CMK (cell line): ENCODE measurements at regions not wholly inside any gene's neighbourhood (a gene's known extent, or its start where the extent isn't known, plus 50 kb on each side); places are given as distances from the start of the nearest gene placed in this dataset.

ENCODE experiments used
- DNase-seq: peaks from one replicate; pipeline ENCODE4 v3.0.0-alpha.2; 2010; ENCODE audit warnings: low read depth

DNA sequence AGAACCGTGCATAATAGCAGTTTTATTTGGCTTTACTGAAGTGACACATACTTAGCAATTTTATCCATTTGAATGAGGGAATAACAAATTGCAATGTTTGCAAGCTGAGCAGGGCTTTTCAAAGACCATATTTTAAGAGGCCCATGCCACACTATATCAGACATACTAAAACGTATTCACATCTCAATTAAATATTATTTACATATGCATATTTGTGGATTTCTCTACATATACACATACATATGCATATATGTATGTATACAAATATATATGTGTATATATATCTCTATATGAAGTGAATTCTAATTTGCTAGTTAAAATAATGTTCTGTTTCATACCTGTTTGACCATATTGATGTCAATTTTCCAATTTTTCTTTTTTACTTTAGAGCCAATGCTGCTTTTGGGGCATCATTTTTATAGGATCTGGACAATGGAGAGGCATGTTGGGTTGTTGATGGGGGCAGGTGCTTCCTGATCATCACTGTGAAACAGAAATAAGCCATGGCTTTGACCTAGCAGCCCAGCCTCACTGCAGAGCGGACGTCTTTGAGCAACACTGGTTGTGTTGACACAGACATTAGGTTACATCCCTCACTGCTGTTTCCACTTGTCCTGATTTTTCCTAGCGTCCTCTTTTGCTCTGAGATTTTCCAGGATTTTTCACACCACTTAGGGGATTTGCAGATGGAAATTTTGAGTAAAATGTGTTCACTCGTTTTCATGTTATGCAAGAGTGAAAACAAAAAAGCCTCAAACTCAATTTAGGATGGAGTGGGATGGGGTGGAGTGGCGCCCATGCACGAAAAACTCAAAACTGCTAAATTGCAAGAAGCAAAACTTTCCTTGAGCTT is 56.9 kb downstream of the RDH14 start:
- DNase-seq = no peak

DNA sequence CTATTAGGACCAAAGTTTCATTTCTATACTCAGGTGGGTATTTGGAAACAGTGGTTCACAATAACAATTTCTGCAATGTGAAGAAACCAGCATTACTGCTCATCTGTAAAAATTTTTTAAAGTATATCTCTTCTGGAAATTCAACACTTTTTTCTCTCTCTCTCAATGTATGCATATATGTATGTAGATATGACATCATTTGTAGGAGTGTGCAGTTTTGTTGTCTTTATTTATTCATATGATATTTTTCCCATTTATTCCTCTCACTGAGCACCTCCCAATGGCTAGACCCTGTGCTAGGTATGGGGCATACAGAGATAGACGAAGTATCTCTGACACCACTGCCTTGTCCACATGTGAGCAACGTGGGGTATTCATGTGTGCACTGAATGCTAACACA is 58.3 kb downstream of the RDH14 start:
- no peak for DNase-seq

DNA sequence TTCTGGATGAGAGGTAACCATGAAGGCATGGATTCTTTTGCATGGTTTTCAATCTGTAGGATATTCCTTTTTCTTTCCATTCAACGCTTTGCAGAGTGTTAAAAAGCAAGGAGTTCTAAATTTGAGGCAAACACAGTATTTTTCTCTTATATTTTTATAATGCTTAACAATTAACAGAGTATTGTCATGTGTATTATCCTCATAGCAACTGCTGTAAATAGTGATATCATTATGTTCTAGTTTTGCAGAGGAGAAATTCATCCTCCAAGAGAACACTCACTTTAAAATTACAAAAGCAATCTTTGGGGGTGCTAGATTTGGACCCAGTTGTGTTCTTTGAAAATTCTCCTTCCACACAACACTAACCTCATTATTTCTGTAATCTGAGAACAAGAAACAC is 58.7 kb downstream of the RDH14 start:
- DNase-seq = no peak

DNA sequence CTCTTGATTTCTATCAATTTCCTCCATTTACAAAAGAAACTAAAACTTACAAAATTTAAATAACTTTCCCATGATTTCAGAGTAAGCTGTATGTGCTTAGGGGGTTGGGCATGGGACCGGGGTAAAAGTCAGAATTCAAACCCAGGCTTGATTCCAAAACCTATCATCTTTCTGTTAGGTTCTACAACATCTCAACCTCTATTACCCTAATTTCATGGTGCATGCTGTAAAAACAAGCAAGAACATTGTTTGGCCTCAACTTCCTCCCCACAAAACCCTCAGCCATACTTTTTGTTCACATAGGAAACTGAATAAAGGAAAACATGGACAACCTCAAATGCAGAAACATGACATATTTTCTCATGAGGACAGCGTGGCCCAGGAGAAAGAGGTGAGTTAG is 59.3 kb downstream of the RDH14 start:
- no peak for DNase-seq

DNA sequence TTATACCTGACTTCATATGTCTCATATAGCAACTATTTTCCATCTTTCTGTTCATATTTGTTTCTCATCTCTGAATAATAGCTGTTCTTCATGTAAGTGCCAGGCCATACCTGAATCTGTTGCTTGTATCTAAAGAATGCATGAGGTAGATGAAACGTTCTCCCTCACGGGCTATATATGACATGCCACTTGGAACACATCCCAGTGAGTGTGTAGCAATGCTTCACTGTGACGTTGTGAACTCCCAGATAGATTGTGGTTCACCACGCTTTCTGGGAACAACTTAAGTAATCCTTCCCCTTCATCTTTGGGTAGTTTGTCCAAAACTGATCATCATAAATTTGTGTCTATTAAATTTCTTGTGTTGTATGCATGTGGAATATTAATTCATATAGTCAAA is 60.1 kb downstream of the RDH14 start:
- peak; percentile 45 for DNase-seq

DNA sequence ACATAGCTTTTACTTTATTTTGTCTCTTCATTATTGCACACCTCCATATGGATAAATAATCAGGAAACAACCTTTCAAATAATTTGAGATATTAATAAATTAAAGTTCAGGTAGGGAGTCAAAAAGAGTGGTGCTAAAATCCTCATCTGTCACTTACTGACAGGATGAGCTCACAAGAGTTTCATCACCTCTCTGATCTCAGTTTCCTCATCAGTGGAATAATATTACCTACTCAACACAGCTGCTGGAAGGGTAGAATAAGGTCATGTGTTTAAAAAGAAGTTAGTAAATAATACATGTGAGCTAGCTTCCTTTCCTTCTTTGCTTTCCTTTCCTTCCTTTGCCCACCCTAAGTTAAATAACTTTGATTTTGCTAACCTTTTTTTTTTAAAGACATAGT is 61.9 kb downstream of the RDH14 start:
- DNase-seq = no peak

DNA sequence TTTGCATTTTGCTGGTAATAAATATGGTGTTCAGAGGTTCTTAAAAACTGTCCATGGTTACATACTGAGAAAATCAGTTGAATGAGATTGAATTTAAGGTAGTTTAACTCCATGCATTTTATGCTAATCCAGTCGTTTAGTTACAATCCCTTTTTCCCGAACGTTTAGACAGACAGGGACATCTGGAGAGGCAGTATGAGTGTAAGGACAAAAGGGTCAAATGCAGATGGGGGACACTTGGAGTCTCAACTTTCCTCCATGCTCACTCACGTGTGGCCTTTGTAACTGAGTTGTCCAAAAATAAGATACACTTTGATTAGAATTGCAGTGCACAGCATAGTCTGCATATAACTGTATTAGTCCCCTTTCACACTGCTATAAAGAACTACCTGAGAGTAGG is 63.9 kb downstream of the RDH14 start:
- DNase-seq = no peak

DNA sequence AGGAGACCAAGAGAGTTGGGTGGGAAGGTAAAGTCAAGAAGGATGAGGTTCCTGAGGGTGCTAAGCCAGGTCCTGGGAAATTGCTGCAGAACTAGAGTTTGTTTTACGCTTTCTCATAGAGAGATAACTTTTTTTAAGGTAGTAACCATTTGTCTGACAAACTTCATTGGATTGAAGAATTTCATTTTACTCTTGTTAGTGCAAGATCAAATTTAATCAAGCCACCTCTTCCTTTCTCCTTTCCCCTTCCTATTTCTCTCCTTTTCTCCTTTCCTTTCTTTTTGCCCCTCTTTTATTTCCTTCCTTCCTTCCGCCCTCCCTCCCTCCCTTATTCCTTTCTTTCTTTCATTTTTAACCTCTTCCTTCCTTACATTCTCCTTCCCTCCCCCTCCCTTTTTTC is 65.4 kb downstream of the RDH14 start:
- DNase-seq = no peak

DNA sequence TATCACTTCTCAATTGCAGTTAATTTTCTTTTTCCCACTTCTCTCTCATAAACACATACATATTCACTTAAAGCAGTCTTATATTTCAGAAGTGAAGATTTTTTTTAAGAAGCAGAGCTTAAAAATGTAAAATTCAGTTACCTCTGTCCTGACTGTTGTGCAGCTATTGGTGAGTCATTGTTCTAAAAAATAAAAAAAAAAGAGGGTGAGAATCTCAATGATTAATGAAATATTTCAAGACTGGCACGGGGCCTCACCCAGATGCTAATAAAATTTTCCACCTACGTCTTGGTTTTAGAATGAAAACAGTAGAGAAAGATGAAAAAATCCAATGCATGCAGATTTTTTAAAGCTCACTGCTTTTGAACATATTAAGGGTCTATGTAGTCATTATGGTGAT is 67.7 kb downstream of the RDH14 start:
- no peak for DNase-seq

- DNase-seq = no peak
These were observed 68.9 kb downstream of the RDH14 start for GRCh38 chr2:18491577-18491976.

- DNase-seq = no peak
These were observed 69.6 kb downstream of the RDH14 start for GRCh38 chr2:18490901-18491300.

DNA sequence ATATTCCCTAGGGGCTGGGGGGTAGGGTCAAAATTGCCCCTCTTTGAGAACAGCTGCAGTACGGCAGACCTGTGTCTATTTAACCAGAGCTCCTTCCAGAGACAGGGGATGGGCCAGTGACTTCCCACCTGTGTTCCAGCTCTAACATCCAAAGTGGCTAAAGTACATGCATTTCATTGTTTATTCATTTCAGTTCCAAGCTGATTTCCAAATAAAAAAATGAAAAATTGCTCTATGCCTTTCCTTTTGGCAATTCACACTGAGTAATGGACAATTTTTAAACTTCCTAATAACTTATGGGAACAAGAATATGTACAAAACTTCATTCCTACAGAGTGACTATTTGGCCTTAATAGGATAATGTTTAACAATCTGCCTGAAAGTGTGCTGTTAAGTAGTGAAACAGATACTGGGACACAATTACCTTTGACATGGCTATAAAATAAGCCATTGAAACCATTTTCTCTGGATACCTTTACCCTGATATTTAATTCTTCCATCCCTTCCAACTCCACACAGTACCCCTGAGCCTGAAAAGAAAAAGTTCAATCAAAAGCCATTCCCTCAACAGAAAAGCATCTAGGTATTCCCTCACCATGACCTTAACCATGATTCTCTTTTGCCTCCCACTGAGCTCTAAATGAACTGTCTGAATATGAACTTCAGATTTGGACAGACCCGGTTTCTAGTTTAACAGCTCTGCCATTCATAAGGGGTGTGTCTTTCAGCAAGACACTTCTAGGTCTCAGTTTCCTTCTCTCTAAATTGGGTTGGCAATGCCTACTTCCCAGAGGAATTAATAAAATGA is 73.1 kb downstream of the RDH14 start:
- no peak for DNase-seq

GRCh38 chr2:18484625-18485024 is 75.8 kb downstream of the RDH14 start:
- no peak for DNase-seq

GRCh38 chr2:18483896-18484295 is 76.6 kb downstream of the RDH14 start:
- no peak for DNase-seq

DNA sequence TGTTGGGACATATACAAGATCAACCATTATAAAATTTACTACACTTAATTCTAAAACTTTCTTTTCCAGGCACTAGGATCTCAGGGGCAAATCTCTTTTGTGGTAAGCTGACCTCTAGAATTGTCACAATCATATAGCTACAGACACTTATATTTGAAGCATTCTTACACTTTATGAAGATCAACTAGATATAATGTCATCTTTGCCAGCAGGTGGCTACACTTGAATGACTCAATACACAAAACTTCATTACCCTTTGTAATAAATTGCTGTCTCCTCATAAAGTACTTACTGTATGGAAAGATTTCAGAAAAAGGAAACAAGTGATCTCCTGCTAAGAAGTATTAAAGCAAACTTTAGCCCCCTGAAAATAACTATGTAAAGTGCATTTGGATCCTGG is 77.8 kb downstream of the RDH14 start:
- DNase-seq = no peak

GRCh38 chr2:18479947-18480369 is 80.5 kb downstream of the RDH14 start:
- no peak for DNase-seq

- DNase-seq = no peak
These were observed 83.2 kb downstream of the RDH14 start for GRCh38 chr2:18477293-18477692.

DNA sequence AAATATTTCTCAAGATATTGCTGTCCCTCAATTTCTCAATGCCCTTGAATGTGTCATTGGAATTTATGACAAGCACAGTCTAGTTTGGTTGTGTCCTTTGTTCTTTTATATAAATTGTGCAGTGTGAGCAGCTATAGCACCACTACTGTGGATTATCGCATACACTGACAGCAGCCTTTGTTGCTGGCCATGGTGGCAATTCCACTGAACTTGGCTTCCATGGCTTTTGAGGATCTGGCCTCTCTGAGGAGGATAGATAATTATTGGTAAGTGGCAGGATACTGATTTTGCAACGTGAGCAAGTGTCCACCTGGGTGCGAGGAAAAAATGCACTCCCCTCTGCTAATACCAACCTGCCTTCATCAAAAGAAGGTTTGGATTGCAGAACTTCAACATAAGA is 84.0 kb downstream of the RDH14 start:
- no peak for DNase-seq

GRCh38 chr2:18475884-18476283 is 84.6 kb downstream of the RDH14 start:
- DNase-seq = no peak

- no peak for DNase-seq
These were observed 85.8 kb downstream of the RDH14 start for GRCh38 chr2:18474700-18475099.

- no peak for DNase-seq
These were observed 86.9 kb downstream of the RDH14 start for GRCh38 chr2:18473241-18474181.

GRCh38 chr2:18467749-18468360 is 92.6 kb downstream of the RDH14 start:
- no peak for DNase-seq
